Astrocyte (in vitro differentiated cells and primary cell): ENCODE measurements at regions not wholly inside any gene's neighbourhood (a gene's known extent, or its start where the extent isn't known, plus 50 kb on each side); places are given as distances from the start of the nearest gene placed in this dataset.

Experiments used
- DNase-seq: peaks from one replicate; pipeline ENCODE4 v3.0.0-alpha.2; 2010; ENCODE audit warnings: low read depth
- FAIRE-seq: peaks from 2 replicates; lab custom pipeline; 2011; peaks lifted over from hg19 to GRCh38; lab: Jason Lieb, UNC
- H2AFZ ChIP-seq: 2 replicates; pipeline ENCODE4 v1.6.0; 2012; ENCODE audit warnings: low read depth, low read length, inconsistent platforms
- H3K27ac ChIP-seq: 2 replicates; pipeline ENCODE4 v1.5.1; 2011; ENCODE audit warnings: low read depth, low read length, inconsistent platforms
- H3K27me3 ChIP-seq: 2 replicates; pipeline ENCODE4 v1.6.0; 2011; ENCODE audit warnings: low read length, inconsistent platforms; ENCODE audit not compliant: insufficient read depth
- H3K36me3 ChIP-seq: 2 replicates; pipeline ENCODE4 v1.5.1; 2011; ENCODE audit warnings: low read length, inconsistent platforms; ENCODE audit not compliant: insufficient read depth
- H3K4me1 ChIP-seq: 2 replicates; pipeline ENCODE4 v1.5.1; 2011; ENCODE audit warnings: low read length, inconsistent platforms; ENCODE audit not compliant: insufficient read depth
- H3K4me2 ChIP-seq: 2 replicates; pipeline ENCODE4 v1.6.0; 2012; ENCODE audit warnings: low read length, inconsistent platforms
- H3K4me3 ChIP-seq: 2 replicates; pipeline ENCODE4 v1.5.1; 2011; ENCODE audit warnings: low read depth, mild to moderate bottlenecking, low read length, inconsistent platforms; ENCODE audit not compliant: insufficient read depth
- H3K79me2 ChIP-seq: 2 replicates; pipeline ENCODE4 v1.6.0; 2012; ENCODE audit warnings: mild to moderate bottlenecking, low read length, inconsistent platforms; ENCODE audit not compliant: insufficient read depth
- H3K9ac ChIP-seq: 2 replicates; pipeline ENCODE4 v1.6.0; 2012; ENCODE audit warnings: mild to moderate bottlenecking, low read length, inconsistent platforms
- H3K9me3 ChIP-seq: 2 replicates; pipeline ENCODE4 v1.5.1; 2012; ENCODE audit warnings: low read depth, mild to moderate bottlenecking, low read length, inconsistent platforms; ENCODE audit not compliant: insufficient read depth
- H4K20me1 ChIP-seq: 2 replicates; pipeline ENCODE4 v1.6.0; 2012; ENCODE audit warnings: low read length, inconsistent platforms; ENCODE audit not compliant: insufficient read depth
- H3K27ac Mint-ChIP-seq: one replicate; pipeline ENCODE4 v1.8.0; 2021; ENCODE audit warnings: mild to moderate bottlenecking, mixed read lengths; ENCODE audit not compliant: unreplicated experiment
- H3K27me3 Mint-ChIP-seq: one replicate; pipeline ENCODE4 v1.8.0; 2021; ENCODE audit warnings: low read depth, mixed read lengths; ENCODE audit not compliant: unreplicated experiment
- H3K36me3 Mint-ChIP-seq: one replicate; pipeline ENCODE4 v1.8.0; 2021; ENCODE audit warnings: low read depth, mixed read lengths; ENCODE audit not compliant: unreplicated experiment
- H3K4me1 Mint-ChIP-seq: one replicate; pipeline ENCODE4 v1.8.0; 2021; ENCODE audit warnings: low read depth, mixed read lengths; ENCODE audit not compliant: unreplicated experiment
- H3K4me3 Mint-ChIP-seq: one replicate; pipeline ENCODE4 v1.8.0; 2021; ENCODE audit warnings: mild to moderate bottlenecking, moderate library complexity, mixed read lengths; ENCODE audit not compliant: unreplicated experiment
- H3K9me3 Mint-ChIP-seq: one replicate; pipeline ENCODE4 v1.8.0; 2021; ENCODE audit warnings: mild to moderate bottlenecking, mixed read lengths; ENCODE audit not compliant: unreplicated experiment
- CTCF ChIP-seq: IDR thresholded peaks from 2 replicates; pipeline ENCODE4 v1.5.1; 2011; ENCODE audit warnings: low read depth, mild to moderate bottlenecking, inconsistent platforms, low read length, moderate library complexity; ENCODE audit not compliant: insufficient read depth
- EZH2 ChIP-seq: IDR thresholded peaks from 2 replicates; pipeline ENCODE4 v1.6.1; 2012; ENCODE audit warnings: mild to moderate bottlenecking, low read length, inconsistent platforms; ENCODE audit not compliant: insufficient read depth

GRCh38 chr3:102974333-102974732 is 539.5 kb downstream of the ZPLD1 start:
- no peak for TF ChIP-seq EZH2
- TF ChIP-seq CTCF = no peak
- Histone ChIP-seq H3K9ac (no peak overlapping the region), H3K79me2 (no peaks in the 10 kb centered on the region), H3K4me3 (no peak overlapping the region), H4K20me1 (no peaks in the 10 kb centered on the region), H3K36me3 (no peaks in the 10 kb centered on the region), H3K4me2 (no peak overlapping the region), H3K9me3 (no peaks in the 10 kb centered on the region), H3K27ac (no peak overlapping the region), H2AFZ (no peak overlapping the region), H3K27me3 (no peaks in the 10 kb centered on the region), H3K4me1 (peaks cover 10% of the 10 kb centered on the region)
- Mint-ChIP-seq H3K27ac (no peak overlapping the region), H3K36me3 (no peaks in the 10 kb centered on the region), H3K4me3 (no peak overlapping the region), H3K27me3 (no peaks in the 10 kb centered on the region), H3K4me1 (peaks cover 3% of the 10 kb centered on the region), H3K9me3 (peaks cover 5% of the 10 kb centered on the region)
- FAIRE-seq (no peak), DNase-seq (no peak)

GRCh38 chr3:102979191-102979590 is 544.4 kb downstream of the ZPLD1 start:
- no peak overlapping the region for H3K4me3 ChIP-seq
- H3K4me3 Mint-ChIP-seq = no peak overlapping the region
- FAIRE-seq (no peak), DNase-seq (peak; percentile 45)
- peak overlapping the region; percentile 4 for H3K27ac Mint-ChIP-seq
- H3K9ac ChIP-seq = peak overlapping the region; percentile 9
- no peaks in the 10 kb centered on the region for H3K36me3 ChIP-seq
- no peaks in the 10 kb centered on the region for H3K27me3 ChIP-seq
- no peaks in the 10 kb centered on the region for H3K79me2 ChIP-seq
- no peaks in the 10 kb centered on the region for H3K27me3 Mint-ChIP-seq
- H3K4me1 ChIP-seq = peaks cover 18% of the 10 kb centered on the region
- H3K36me3 Mint-ChIP-seq = no peaks in the 10 kb centered on the region
- H3K4me1 Mint-ChIP-seq = peaks cover 14% of the 10 kb centered on the region
- no peaks in the 10 kb centered on the region for H4K20me1 ChIP-seq
- TF ChIP-seq CTCF (no peak), EZH2 (no peak)
- no peaks in the 10 kb centered on the region for H3K9me3 Mint-ChIP-seq
- no peaks in the 10 kb centered on the region for H3K9me3 ChIP-seq
- no peak overlapping the region for H2AFZ ChIP-seq
- H3K4me2 ChIP-seq = peak overlapping the region; percentile 0
- H3K27ac ChIP-seq = peak overlapping the region; percentile 90

GRCh38 chr3:102979682-102980354 is 545.0 kb downstream of the ZPLD1 start:
- TF ChIP-seq EZH2 = no peak
- no peak for TF ChIP-seq CTCF
- Mint-ChIP-seq H3K27me3 (no peaks in the 10 kb centered on the region), H3K4me1 (peaks cover 14% of the 10 kb centered on the region), H3K36me3 (no peaks in the 10 kb centered on the region), H3K4me3 (no peak overlapping the region), H3K27ac (peak overlapping the region; percentile 66), H3K9me3 (no peaks in the 10 kb centered on the region)
- H3K27me3 ChIP-seq = no peaks in the 10 kb centered on the region
- H3K27ac ChIP-seq = peak overlapping the region; percentile 90
- peak; percentile 99 for DNase-seq
- FAIRE-seq = peak; percentile 91
- no peaks in the 10 kb centered on the region for H4K20me1 ChIP-seq
- peak overlapping the region; percentile 68 for H3K9ac ChIP-seq
- peaks cover 18% of the 10 kb centered on the region for H3K4me1 ChIP-seq
- H3K79me2 ChIP-seq = no peaks in the 10 kb centered on the region
- H3K4me3 ChIP-seq = no peak overlapping the region
- no peaks in the 10 kb centered on the region for H3K36me3 ChIP-seq
- peak overlapping the region; percentile 50 for H2AFZ ChIP-seq
- peak overlapping the region; percentile 79 for H3K4me2 ChIP-seq
- H3K9me3 ChIP-seq = no peaks in the 10 kb centered on the region
